Stimulated activated CD4-positive, alpha-beta T cell treated with anti-CD3 and anti-CD28 coated beads, Interleukin-12 subunit alpha, Interleukin-12 subunit beta, amount 100 ng/mL, for 4 hours (primary cell): ENCODE measurements at regions not wholly inside any gene's neighbourhood (a gene's known extent, or its start where the extent isn't known, plus 50 kb on each side); places are given as distances from the start of the nearest gene placed in this dataset.
"Not testable (repeated sequence)": the region's sequence is repeated elsewhere in the genome, so short reads cannot be mapped to it uniquely, and the experiment has no call there.

Experiments used
- DNase-seq: peaks from one replicate; pipeline ENCODE4 v3.0.0-alpha.2; 2020

GRCh38 chr6:137625100-137625661, 131.0 kb upstream of the OLIG3 start:
- DNase-seq: no peak

DNA sequence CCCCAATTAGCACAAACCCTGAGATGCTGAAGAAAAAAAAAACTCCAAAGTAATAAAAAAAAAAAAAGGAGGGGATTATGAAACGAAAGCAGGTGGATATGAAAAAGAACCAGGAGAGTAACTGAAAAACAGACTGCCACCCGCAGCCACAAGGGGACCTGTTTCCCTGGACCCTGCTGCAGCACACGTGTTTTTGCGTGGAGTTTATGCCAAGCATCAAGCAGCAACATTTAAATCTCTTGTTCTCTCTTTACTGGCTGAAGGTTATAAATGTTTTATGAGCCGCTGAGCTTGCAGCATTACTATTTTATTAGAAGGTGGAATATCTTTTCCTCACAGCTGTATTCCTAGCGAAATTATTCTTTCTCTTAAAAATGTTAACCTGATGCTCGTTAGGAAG, 131.6 kb upstream of the OLIG3 start:
- DNase-seq: no peak

DNA sequence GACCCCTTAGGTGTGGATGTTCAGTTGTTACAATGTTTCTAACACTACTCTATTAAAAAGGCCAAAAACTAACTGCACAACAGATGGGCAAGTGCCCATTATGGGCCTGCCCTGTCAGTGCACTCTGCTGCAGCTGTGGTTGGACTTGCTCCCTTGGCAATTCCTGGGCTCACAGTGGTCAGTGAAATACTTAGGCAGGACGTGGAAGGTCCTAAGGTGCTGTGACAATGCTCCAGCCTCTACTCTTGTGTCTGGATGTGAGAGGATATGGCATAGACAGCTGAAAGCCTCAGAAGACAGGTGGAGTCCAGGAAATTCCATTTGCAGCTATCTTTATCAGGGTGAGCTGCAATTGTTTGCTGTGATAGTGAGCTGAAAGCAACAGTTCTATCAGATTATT, 136.5 kb upstream of the OLIG3 start:
- no peak for DNase-seq

DNA sequence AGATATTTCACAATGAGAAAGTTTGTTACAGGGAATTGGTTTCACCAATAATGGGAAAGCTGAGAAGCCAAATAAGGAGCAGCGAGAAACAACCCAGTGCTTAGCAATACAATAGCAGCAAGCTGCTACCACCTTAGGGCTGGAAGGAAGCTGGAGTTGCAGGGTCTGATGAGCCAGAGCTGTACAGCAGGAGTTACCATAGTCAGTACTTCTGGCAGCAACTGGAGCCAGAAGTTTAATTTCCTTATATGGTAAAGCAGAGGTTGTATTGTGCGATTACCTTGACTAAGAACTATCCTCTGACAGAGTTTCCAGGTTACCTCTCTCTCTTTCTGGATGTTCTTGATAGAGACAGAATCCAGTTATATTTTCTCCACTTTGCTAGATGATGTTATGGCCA, 137.1 kb upstream of the OLIG3 start:
- no peak for DNase-seq

GRCh38 chr6:137634177-137634576, 140.0 kb upstream of the OLIG3 start:
- not testable (repeated sequence) for DNase-seq

GRCh38 chr6:137637121-137637520, 142.9 kb upstream of the OLIG3 start:
- DNase-seq: no peak

- DNase-seq: no peak
Measured at GRCh38 chr6:137638926-137639706, 144.9 kb upstream of the OLIG3 start.

DNA sequence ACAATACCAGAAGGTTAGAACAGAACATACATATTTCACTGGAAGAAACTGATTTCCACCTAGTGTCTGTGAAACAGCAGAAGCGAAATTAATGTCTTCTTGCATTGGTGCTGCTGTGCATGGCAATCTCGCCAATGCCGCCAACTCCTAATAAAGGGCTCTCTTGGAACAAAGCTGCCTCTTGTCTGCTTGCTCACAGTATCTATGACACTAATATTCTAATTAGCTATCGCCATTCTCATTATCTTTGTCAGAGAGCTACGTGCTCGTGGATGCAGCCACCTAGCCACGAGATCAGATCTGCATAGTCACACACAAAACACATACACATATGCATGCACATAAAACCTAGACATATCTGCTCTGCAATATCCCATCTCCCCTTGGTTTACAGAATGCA, 145.9 kb upstream of the OLIG3 start:
- no peak for DNase-seq

DNA sequence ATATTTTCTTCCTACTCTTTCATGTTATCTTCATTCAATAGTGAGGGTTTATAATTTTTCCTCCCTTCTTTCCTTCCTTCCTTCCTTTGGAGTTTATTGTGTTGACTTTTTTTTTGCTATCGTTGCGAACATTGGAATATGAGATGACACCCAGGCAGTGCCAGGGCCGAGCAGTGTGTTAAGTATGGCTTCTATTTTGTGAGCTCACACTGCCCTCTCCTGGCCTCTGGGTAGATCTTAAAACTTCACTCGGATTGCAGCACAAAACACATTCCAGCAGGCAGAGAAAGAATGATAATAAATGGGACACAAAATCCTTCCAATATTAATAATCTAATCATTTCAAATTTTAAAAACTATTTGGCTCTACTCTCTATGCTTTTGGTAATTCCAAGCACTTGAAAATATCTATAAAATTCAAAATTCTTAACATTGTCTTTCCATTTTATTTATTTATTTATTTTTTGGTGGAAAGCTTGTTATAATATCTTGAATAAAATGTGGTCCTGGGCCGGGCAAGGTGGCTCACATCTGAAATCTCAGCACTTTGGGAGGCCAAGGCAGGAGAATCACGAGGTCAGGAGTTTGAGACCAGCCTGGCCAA, 147.4 kb upstream of the OLIG3 start:
- DNase-seq: peak; percentile 50

DNA sequence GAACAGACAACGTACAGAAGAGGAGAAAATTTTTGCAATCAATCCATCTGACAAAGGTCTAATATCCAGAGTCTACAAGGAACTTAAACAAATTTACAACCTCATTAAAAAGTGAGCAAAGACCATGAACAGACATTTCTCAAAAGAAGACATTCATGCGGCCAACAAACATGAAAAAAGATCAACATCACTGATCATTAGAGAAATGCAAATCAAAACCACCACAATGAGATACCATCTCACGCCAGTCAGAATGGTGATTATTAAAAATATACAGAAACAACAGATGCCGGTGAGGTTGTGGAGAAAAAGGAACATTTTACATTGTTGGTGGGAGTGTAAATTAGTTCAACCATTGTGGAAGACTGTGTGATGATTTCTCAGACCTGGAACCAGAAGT, 149.0 kb upstream of the OLIG3 start:
- not testable (repeated sequence) for DNase-seq

DNA sequence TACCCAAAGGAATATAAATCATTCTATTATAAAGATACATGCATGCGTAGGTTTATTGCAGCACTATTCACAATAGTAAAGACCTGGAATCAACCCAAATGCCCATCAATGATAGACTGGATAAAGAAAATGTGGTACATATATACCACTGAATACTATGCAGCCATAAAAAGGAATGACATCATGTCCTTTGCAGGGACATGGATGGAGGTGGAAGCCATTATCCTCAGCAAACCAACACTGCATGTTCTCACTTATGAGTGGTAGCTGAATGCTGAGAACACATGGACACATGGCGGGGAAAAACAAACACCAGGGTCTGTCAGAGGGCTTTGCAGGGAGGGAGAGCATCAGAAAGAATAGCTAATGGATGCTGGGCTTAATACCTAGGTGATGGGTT, 149.4 kb upstream of the OLIG3 start:
- not testable (repeated sequence) for DNase-seq

DNA sequence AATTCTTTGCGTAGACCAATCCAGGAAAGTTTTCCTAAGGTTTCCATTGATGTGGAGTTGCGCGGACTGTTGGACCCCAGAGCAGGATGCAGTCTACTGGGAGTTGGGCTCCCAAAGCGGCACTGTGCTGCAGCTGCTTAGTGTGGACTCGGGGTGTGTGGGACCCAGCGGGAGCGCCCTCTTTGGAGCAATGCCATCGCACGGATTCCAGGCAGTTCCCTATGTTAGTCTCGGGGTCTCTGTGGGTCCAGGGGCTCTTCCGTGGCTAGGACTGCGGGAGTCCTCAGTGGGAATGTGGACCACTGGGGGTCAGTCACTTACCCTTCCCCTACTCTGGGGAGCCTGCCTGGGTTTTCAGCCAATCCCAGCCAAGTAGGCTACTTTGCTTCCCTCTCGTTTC, 151.7 kb upstream of the OLIG3 start:
- DNase-seq: no peak

DNA sequence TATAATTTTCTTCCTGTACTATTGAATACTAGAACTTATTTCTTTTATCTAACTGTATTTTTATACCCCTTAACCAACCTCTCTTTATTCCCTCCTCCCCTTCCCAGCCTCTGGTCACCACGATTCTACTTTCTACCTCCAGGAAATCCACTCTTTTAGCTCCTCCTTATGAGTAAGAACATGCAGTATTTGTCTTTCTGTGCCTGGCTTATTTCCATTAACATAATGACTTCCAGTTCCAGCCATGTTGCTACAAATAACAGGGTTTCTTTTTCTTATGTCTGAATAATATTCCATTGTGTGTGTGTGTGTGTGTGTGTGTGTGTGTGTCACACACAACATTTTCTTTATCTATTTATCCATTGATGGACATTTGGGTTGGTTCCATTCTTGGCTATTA, 152.3 kb upstream of the OLIG3 start:
- DNase-seq: no peak

- no peak for DNase-seq
Measured at GRCh38 chr6:137647762-137648447, 153.7 kb upstream of the OLIG3 start.

GRCh38 chr6:137650720-137651119, 156.5 kb upstream of the OLIG3 start:
- no peak for DNase-seq

DNA sequence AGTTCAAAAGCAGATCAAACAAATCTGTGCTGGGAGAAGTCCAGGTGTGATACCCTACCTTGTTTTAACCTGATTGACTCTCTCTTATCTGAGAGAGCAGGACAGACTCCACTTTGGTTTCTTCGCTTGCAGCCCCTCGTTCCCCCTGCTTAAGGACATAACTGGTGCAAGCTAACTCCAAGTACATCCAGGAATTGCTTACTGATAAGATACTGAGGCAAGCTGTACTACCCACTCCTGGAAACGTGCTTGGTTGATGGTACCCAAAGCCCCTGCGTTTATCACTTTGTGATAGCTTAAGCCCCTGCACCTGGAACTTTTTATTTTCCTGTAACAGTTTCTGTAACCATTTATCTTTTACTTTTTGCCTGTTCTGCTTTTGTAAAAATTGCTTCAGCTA, 157.0 kb upstream of the OLIG3 start:
- no peak for DNase-seq

- no peak for DNase-seq
Measured at GRCh38 chr6:137651591-137652335, 157.6 kb upstream of the OLIG3 start.

DNA sequence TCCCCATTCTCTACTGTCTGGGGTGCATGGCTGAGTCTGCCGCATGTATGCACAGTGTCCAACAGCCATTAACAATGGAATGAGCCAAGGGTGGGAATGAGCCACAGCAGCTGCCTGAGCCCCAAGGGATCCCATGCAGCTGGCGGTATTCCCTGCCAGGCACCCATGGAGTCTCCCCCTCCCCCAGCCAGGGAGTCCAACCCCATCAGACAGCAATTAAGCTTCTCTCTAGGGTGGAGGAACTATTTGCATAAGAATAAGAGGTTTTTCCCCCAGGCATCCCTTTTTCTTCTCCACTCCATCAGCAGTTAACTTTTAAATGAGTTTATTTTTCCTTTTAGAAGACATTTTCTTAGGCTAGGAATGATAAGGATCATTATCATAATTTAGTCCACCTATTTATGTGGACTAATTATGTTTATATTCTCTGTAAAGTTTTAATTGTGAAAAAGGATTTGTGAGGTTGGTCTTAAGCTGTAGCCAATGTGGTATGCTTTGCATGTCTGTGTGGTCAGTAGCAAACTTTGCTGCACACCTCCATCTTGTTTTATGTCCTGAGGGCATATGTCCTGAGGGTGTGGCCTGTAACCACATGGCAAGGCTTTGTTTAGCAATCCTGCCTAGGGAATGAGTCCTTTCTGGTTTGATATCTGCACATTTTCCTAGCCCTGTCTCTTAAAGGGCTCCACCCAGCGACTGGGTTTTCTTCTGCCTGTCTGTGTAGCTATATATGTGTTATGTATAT, 158.9 kb upstream of the OLIG3 start:
- no peak for DNase-seq

DNA sequence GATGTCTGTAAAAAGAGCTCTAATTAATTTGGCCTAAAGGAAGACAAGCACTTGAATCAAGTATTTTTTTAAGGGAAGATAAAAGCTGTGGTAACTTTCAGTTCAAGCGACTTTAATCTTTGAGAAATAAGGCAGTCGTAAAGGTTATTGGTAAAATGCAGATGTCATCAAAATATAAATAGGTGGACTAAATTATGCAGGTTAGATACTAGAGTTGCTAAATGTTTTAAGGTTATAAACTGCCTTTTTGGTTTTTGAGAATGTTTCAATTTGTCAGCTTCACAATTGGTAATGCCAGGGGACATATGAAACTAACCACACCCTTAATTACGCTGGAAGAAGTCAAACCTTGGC, 159.5 kb upstream of the OLIG3 start:
- DNase-seq: no peak

- DNase-seq: no peak
Measured at GRCh38 chr6:137654365-137654981, 160.3 kb upstream of the OLIG3 start.

DNA sequence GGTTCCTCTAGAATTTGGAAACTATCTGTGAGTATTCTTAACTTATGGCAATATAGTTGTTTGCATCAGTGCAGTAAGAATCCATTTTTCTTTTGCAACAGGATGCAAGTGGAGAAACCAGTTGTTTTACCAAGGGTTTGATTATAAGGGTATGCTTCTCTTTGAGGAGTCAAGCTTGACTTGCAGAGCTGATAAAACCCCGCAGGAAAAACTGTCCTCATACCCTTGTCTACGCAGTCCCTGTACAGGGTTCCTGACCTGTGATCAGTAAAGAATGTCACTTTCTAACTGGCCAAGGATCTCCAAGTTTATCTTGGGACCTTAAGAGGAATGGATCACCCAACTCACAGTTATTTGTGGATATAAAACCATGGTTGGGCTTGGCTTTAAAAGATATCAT, 161.1 kb upstream of the OLIG3 start:
- no peak for DNase-seq

DNA sequence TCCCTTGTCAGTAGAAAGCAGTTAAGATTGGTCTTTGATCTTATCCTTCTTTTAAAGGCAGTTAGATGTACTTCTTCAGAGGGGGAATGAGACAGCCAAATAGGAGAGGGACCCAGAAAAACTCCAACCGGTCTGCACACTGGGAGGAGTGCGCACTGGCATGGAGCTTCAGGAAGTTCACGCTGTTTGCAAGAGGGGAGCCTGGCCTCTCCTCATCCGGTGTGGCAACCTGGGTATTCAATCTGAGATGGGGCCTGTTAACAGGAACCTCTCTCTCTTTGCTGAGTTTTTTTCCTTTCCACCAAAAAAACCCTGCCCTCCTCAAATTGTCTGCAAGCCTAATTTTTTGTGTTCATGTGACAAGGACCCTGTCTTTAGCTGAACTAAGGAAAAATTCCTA, 162.5 kb upstream of the OLIG3 start:
- no peak for DNase-seq
